Stimulated activated CD4-positive, alpha-beta T cell treated with anti-CD3 and anti-CD28 coated beads, Interleukin-12 subunit alpha, Interleukin-12 subunit beta, amount 100 ng/mL, for 4 hours (primary cell): ENCODE measurements at regions not wholly inside any gene's neighbourhood (a gene's known extent, or its start where the extent isn't known, plus 50 kb on each side); places are given as distances from the start of the nearest gene placed in this dataset.
"Not testable (repeated sequence)": the region's sequence is repeated elsewhere in the genome, so short reads cannot be mapped to it uniquely, and the experiment has no call there.

Experiments used
- DNase-seq: peaks from one replicate; pipeline ENCODE4 v3.0.0-alpha.2; 2020

GRCh38 chr2:238502088-238502810, 75.5 kb downstream of the ASB1 start:
- DNase-seq = no peak

- DNase-seq = no peak
Observed at GRCh38 chr2:238502956-238503791, 76.4 kb downstream of the ASB1 start.

DNA sequence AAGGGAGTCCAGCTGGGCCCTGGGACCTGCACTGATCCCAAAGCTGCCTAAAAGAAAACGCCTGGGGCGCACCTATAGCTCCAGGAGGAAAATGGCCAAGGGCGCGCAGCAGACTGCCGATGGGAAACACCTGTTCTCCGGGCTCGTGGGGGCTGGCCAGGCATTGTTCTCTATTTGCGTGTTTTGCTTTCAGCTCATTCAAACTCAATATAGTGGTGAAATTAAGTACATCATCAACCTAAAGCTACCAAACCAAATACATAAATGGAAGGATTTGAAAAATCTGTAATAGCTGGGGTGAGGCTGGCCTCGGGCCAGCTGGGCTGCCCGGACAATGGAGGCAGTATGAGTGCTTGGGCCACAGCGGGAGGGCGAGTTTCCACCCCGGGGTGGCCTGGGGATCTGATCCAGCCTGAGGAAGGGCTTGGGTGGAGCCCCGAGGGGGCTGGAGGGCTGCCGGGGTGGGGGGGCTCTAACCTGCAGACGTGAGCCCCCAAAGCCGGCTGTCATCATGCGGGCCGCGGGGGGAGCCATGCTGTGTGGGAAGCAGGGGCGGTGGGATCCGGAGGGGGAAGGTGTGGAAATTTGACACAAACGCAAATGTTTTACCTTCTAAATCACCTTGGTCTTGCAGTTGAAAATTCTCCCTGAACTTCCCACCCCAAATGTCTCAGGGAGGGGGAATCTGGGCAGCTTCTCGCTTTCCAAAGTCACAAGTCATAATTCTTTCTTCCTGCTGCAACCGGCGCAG, 77.6 kb downstream of the ASB1 start:
- no peak for DNase-seq

GRCh38 chr2:238505119-238505891, 78.6 kb downstream of the ASB1 start:
- no peak for DNase-seq

- DNase-seq = no peak
Observed at GRCh38 chr2:238505892-238506280, 79.2 kb downstream of the ASB1 start.

DNA sequence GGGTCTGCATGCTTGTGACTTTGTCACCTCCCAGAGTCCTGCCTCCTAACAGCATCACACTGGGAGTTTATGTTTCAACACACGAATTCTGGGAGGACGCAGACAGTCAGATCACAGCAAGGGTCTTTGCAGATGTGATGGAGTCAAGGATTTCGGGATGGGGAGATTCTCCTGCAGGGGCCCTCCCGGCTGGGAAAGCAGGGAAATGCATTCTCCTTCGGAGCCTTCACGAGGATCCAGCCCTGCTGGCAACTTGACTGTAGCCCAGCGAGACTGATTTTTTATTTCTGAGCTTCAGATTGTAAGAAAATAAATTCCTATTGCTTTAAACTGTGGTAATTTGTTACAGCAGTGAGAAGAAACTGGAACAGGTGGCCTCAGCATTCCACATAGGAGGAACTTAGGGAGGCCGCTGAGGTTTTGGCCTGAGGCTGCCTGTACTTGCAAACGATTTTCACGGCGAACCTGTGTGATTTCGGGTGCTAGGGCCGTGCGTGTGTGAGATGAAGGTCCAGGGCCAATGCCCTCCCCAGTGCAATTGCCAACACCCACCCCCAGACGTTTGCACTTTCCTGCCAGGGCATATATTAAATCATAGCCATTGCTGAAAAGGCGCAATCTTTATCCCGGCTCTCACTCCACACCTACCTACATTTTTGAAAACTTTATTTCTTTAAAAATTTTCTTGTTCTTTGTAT, 79.8 kb downstream of the ASB1 start:
- no peak for DNase-seq

GRCh38 chr2:238507836-238508235, 81.1 kb downstream of the ASB1 start:
- DNase-seq = no peak

DNA sequence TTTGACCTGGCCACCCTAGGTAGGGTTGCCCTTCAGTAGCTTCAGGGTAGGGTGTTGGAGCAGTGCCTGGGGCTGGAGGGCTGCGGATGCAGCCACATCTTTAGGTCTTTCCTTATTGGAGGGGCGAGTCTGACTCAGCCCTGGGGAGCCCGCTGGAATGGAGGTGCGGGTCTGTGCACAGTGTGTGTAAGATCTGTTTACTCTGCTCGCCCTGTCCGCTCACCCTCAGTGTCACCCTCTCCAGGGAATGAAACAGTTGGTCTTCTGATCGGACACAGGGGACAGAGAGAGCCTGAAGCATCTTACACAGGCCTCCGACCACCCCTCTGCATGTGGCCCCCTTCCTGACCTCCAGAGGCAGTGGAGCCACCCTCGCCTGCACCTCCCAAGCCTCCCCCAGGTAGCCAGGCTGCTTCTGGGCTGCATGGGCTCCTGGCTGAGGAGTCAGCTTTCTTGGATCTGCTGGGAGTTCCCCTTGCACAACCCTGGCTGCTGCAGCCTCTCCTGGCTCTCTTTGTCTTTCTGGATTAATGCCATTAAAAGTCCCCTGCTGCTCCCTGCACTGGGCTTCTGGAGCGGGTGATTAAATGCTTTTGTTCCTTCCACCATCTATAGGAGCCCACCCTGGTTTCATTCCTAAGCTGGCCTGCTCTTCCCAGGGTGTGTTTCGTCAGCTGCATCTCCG, 82.6 kb downstream of the ASB1 start:
- no peak for DNase-seq

- no peak for DNase-seq
Observed at GRCh38 chr2:238509903-238510302, 83.2 kb downstream of the ASB1 start.

GRCh38 chr2:238510911-238511613, 84.3 kb downstream of the ASB1 start:
- no peak for DNase-seq

DNA sequence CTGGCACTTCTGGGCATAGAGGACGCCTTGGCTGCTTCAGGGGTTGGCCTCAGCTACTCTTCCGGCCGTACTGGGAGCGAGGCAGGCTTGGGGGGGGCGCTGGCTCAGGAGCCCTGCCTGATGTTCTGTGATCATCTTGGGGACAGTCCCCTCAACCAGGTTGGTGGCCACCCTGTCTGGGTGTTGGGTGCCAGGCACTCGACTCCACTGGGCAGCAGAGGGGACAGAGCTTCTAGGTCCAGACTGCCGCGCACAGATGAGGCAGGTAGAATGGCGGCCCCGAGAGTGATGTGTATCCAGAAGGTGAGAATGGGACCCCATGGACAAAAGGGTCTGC, 84.9 kb downstream of the ASB1 start:
- DNase-seq = no peak

GRCh38 chr2:238512247-238512867, 85.6 kb downstream of the ASB1 start:
- DNase-seq = no peak

DNA sequence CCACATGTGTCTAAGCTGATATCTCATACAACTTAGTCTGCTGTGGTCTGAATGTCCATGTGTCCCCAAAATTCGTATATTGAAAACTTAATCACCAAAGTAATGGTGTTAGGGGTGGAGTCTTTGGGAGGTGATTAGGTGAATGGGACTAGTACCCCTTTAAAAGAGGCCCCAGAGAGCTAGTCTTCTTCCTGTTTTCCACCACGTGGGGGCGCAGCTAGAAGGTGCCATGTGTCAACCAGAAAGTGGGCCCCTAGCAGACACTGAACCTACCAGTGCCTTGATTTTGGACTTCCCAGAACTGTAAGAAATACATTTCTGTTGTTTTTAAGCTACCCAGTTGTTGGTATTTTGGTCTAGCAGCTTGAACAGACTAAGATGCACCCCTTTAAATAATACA, 86.6 kb downstream of the ASB1 start:
- no peak for DNase-seq

DNA sequence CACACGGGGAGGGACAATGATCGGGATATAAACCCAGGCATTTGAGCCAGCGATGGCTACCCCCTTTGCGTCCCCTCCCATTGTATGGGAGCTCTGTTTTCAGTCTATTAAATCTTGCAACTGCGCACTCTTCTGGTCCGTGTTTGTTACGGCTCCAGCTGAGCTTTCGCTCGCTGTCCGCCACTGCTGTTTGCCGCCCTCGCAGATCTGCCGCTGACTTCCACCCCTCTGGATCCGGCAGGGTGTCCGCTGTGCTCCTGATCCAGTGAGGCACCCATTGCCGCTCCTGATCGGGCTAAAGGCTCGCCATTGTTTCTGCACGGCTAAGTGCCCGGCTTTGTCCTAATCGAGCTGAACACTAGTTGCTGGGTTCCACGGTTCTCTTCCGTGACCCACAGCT, 87.3 kb downstream of the ASB1 start:
- DNase-seq = not testable (repeated sequence)

- DNase-seq = no peak
Observed at GRCh38 chr2:238515377-238515776, 88.7 kb downstream of the ASB1 start.

GRCh38 chr2:238517209-238517608, 90.5 kb downstream of the ASB1 start:
- no peak for DNase-seq

DNA sequence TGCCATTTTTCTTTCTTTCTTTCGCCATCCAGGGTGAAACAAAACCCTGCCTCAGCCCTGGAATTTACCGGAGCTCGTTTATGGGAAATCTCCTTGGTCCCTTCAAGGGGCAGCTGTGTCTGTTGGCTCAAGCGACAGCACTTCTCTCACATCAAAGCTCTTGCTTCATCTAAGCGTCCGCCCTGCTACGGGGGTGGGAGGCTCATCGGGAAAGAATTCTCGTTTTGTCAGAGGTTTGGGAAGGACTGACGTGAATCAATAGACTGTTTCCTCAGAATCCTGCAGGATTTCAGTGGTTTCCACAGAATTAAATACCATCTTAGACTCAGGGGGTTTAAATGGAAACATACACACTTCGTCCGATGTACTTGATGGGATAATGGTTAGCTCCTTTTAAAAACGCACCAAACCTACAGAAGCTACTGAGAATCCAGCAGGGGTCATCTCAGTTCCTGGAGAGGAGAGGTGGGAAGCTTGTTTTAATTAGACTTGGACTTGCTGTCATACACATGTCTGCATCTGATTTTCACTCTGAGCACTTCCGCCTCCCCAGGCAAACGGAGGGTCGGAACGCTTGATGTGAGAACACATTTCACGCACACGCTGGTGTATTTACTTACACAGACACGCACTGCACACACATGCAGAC, 91.6 kb downstream of the ASB1 start:
- DNase-seq = no peak

DNA sequence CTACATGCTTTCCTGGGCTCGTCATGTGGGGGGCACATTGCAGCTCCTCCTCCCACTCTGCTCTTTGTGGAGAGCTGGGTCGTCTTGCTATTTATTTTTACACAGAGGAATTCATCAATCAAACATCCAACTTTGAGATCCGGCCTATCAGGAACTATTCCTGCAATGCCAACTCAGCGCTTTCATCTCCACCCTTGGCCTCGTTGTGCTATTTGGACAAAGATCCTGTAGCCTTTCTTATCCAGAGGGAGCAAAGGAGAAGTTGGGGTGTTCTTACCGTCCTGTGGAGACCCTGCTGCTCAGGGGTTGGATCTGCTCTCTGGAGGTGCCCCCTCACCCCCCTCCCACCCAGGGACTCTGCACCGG, 92.1 kb downstream of the ASB1 start:
- no peak for DNase-seq

DNA sequence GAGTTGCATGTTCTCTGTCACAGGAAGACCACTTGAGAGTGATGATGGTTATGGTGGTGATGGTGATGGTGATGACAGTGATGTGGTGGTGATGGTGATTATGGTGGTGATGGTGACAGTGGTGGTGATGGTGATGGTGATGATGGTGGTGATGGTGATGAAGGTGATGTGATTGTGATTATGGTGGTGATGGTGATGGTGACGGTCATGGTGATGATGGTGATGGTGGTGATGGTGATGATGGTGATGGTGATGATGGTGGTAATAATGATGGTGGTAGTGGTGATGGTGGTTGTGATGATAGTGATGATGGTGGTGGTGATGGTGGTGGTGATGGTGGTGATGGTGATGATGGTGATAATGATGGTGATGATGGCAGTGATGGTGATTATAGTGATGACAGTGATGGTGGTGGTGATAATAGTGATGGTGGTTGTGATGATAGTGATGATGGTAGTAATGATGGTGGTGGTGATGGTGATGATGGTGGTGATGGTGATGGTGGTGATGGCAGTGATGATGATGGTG, 93.7 kb downstream of the ASB1 start:
- no peak for DNase-seq

- DNase-seq = no peak
Observed at GRCh38 chr2:238521002-238521401, 94.3 kb downstream of the ASB1 start.
